ENCODE measurements at regions not wholly inside any gene's neighbourhood (a gene's known extent, or its start where the extent isn't known, plus 50 kb on each side); places are given as distances from the start of the nearest gene placed in this dataset.

GRCh38 chr18:68282232-68282631 is 432.7 kb downstream of the TMX3 start:
- intact Hi-C loops (cut with DNase I): no loop called here
- H3K9ac ChIP-seq (ENCODE audit: low read length in 3 of 3): no peak overlapping the region
- H3K27ac ChIP-seq (ENCODE audit: low read depth in 2 of 2, low read length in 2 of 2): no peak overlapping the region
- H3K36me3 ChIP-seq (ENCODE audit: control insufficient read depth in 2 of 3, insufficient read depth in 3 of 3, low read length in 3 of 3): no peaks in the 10 kb centered on the region
- FAIRE-seq (peak; percentile 38), DNase-seq (no peak)
- no peak overlapping the region for H3K4me3 ChIP-seq (ENCODE audit: low read length in 3 of 3)
- no peaks in the 10 kb centered on the region for H3K4me1 ChIP-seq (ENCODE audit: control insufficient read depth in 2 of 3, insufficient read depth in 2 of 3, low read depth in 1 of 3, low read length in 3 of 3)
- no peaks in the 10 kb centered on the region for H3K9me3 ChIP-seq (ENCODE audit: control insufficient read depth in 2 of 3, insufficient read depth in 1 of 3, low read length in 3 of 3)
- no peaks in the 10 kb centered on the region for H3K27me3 ChIP-seq (ENCODE audit: control insufficient read depth, insufficient read depth, low read length)
- no peak for TF ChIP-seq CTCF (IDR thresholded peaks at IDR 0.05; ENCODE audit: borderline replicate concordance, extremely low read depth, insufficient read depth)

- no peak overlapping the region for H3K9ac ChIP-seq (ENCODE audit: low read length in 3 of 3)
- no peak overlapping the region for H3K4me3 ChIP-seq (ENCODE audit: low read length in 3 of 3)
- no peaks in the 10 kb centered on the region for H3K4me1 ChIP-seq (ENCODE audit: control insufficient read depth in 2 of 3, insufficient read depth in 2 of 3, low read depth in 1 of 3, low read length in 3 of 3)
- no peaks in the 10 kb centered on the region for H3K36me3 ChIP-seq (ENCODE audit: control insufficient read depth in 2 of 3, insufficient read depth in 3 of 3, low read length in 3 of 3)
- FAIRE-seq: no peak
- intact Hi-C loops (cut with DNase I): no loop called here
- H3K27me3 ChIP-seq (ENCODE audit: control insufficient read depth, insufficient read depth, low read length): no peaks in the 10 kb centered on the region
- DNase-seq: no peak
- no peak overlapping the region for H3K27ac ChIP-seq (ENCODE audit: low read depth in 2 of 2, low read length in 2 of 2)
- H3K9me3 ChIP-seq (ENCODE audit: control insufficient read depth in 2 of 3, insufficient read depth in 1 of 3, low read length in 3 of 3): no peaks in the 10 kb centered on the region
- no peak for TF ChIP-seq CTCF (IDR thresholded peaks at IDR 0.05; ENCODE audit: borderline replicate concordance, extremely low read depth, insufficient read depth)
Observed at GRCh38 chr18:68275616-68276015, 439.3 kb downstream of the TMX3 start.

GRCh38 chr18:68270017-68270416 is 444.9 kb downstream of the TMX3 start:
- no peak for FAIRE-seq

More at GRCh38 chr18:68270017-68270416, 444.9 kb downstream of the TMX3 start:
- Histone ChIP-seq H3K9ac (ENCODE audit: low read length in 3 of 3) (no peak overlapping the region), H3K4me1 (ENCODE audit: control insufficient read depth in 2 of 3, insufficient read depth in 2 of 3, low read depth in 1 of 3, low read length in 3 of 3) (no peaks in the 10 kb centered on the region), H3K36me3 (ENCODE audit: control insufficient read depth in 2 of 3, insufficient read depth in 3 of 3, low read length in 3 of 3) (no peaks in the 10 kb centered on the region), H3K4me3 (ENCODE audit: low read length in 3 of 3) (no peak overlapping the region), H3K9me3 (ENCODE audit: control insufficient read depth in 2 of 3, insufficient read depth in 1 of 3, low read length in 3 of 3) (no peaks in the 10 kb centered on the region), H3K27me3 (ENCODE audit: control insufficient read depth, insufficient read depth, low read length) (no peaks in the 10 kb centered on the region), H3K27ac (ENCODE audit: low read depth in 2 of 2, low read length in 2 of 2) (no peak overlapping the region)
- DNase-seq: no peak
- no peak for TF ChIP-seq CTCF (IDR thresholded peaks at IDR 0.05; ENCODE audit: borderline replicate concordance, extremely low read depth, insufficient read depth)
- intact Hi-C loops (cut with DNase I): no loop called here
